ENCODE measurements at regions not wholly inside any gene's neighbourhood (a gene's known extent, or its start where the extent isn't known, plus 50 kb on each side); places are given as distances from the start of the nearest gene placed in this dataset.

- TF ChIP-seq, protein P1, sequence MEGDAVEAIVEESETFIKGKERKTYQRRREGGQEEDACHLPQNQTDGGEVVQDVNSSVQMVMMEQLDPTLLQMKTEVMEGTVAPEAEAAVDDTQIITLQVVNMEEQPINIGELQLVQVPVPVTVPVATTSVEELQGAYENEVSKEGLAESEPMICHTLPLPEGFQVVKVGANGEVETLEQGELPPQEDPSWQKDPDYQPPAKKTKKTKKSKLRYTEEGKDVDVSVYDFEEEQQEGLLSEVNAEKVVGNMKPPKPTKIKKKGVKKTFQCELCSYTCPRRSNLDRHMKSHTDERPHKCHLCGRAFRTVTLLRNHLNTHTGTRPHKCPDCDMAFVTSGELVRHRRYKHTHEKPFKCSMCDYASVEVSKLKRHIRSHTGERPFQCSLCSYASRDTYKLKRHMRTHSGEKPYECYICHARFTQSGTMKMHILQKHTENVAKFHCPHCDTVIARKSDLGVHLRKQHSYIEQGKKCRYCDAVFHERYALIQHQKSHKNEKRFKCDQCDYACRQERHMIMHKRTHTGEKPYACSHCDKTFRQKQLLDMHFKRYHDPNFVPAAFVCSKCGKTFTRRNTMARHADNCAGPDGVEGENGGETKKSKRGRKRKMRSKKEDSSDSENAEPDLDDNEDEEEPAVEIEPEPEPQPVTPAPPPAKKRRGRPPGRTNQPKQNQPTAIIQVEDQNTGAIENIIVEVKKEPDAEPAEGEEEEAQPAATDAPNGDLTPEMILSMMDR (IDR thresholded peaks at IDR 0.05), result no peak
- no peak for TF ChIP-seq POLR2A (IDR thresholded peaks at IDR 0.05)
Measured at GRCh38 chr5:130693509-130693908, 471.5 kb downstream of the HINT1 start.
